Activated CD8-positive, alpha-beta memory T cell treated with anti-CD3 and anti-CD28 coated beads for 48 hours (primary cell): ENCODE measurements at regions not wholly inside any gene's neighbourhood (a gene's known extent, or its start where the extent isn't known, plus 50 kb on each side); places are given as distances from the start of the nearest gene placed in this dataset.

Experiments used
- DNase-seq, 3 experiments: peaks; one replicate each; pipeline ENCODE4 v3.0.0-alpha.2; 2020; ENCODE audit warnings: low read depth in 2 of 3, low spot score in 2 of 3

DNA sequence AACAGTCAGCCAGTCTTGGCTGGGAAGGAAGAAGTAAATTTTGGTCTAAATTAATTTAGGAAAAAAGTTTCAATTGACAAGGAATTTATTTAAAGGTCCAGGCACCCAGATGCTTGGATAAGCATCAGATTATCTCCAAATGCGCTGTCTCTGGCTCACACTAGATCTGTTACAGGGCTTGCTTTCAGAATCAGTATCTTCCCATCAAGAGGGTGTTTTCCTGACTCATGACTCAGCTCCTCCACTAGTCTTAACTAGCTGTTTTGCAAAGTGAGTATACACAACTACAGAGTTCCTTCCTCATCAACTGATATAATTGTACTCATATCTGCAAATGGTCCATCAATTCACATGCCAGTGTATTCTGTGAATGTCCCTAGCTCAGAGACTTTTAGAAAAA lies 482.1 kb upstream of the CPEB2 start:
- DNase-seq = no peak

DNA sequence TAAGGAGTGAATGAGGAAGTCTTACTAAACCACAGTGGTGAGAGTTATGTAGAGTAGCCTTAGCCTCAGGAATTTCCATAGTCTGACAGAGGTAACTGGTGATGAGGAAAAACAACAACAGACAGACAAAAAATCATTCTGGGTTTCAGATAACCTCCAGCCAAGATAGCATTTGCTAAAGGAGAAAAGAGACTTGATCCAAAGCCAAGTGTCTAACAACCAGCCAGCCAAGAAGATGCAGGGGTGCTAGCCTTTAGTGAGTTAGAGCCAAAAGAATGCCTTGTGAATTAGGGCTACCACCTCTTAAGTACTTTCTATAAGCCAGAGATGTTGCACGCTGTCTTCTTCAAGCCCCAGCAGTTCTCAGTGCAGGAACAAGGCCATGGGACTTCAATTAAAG lies 478.0 kb upstream of the CPEB2 start:
- no peak for DNase-seq

DNA sequence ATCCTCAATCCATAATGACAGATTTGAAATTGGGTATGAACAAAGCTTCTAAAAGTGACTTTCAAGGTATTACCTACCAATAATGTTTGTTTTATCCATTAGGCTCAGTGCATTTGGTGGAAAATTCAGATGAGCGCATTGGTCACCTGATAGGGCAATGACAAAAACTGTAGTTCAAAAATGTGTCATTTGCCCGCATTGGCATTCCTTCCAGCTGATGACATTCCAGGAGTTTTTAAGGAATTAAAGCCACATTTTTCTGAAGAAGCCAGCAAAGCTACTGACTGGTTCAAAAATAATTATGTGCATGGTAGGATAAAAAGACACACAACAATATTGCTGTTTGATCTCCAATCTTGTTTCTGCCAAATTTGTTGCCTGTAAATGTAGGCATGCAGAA lies 473.4 kb upstream of the CPEB2 start:
- no peak for DNase-seq

DNA sequence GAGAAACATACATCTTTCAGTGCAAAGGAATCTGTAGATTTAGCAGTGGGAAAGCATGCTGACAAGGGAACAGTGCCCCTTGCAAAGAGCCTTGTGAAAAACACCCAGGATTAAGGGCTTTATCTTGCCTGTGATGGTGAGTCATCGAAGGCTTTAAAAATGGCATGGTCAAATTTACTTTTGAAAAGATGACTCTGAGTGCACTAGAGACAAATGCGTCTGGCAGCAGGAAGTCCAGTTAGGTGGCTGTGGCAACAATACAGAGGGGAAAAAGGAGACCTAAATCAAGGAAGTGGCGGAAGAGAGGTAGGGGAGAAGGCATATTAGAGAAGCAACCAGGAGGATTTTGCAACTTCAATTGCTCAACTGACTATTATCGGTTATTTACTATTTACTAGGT lies 472.6 kb upstream of the CPEB2 start:
- DNase-seq = no peak

DNA sequence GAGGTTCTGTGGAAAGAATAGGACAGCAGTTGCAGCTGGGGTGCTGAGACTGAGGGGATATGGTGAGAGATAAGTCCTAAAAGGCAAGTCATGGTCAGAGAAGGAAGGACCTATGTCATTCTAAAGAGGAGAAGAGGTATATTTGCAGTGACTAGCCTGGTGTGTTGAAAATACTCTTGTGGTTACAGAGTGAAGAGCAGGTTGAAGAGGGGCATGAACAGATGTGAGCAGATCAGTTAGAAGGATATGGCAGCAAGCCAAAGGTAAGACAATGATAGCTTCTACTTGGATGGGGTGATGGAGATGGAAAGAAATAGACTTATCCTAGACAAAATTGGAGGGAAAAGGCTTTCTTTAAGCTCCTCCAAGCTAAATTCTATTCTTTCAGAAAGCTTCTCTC lies 469.8 kb upstream of the CPEB2 start:
- DNase-seq = no peak

- no peak for DNase-seq
Observed at GRCh38 chr4:14539246-14539645, 463.0 kb upstream of the CPEB2 start.

- no peak for DNase-seq
Observed at GRCh38 chr4:14545163-14545562, 457.1 kb upstream of the CPEB2 start.

DNA sequence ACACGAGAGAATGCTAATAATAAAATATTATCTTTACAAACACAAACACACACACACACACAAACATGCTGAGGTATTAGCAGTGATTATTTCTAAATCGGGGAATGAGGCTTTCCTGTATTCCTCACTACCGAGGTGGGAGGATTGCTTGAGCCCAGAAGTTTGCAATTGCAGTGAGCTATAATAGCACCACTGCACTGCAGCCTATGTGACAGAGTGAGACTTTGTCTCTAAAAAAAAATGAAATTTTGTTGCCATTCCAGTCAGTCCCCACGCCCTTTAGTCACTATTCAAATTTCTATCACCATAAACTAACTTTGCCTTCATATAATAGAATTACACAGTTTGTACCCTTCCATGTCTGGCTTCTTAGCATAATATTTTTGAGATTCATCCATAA lies 456.5 kb upstream of the CPEB2 start:
- DNase-seq = no peak

- DNase-seq = no peak
Observed at GRCh38 chr4:14552119-14552518, 450.2 kb upstream of the CPEB2 start.

GRCh38 chr4:14559646-14560045 lies 442.6 kb upstream of the CPEB2 start:
- no peak for DNase-seq

- DNase-seq = no peak
Observed at GRCh38 chr4:14560577-14560976, 441.7 kb upstream of the CPEB2 start.

GRCh38 chr4:14562901-14563300 lies 439.4 kb upstream of the CPEB2 start:
- DNase-seq = no peak

GRCh38 chr4:14564281-14564680 lies 438.0 kb upstream of the CPEB2 start:
- no peak for DNase-seq

- no peak for DNase-seq
Observed at GRCh38 chr4:14566518-14566917, 435.8 kb upstream of the CPEB2 start.

DNA sequence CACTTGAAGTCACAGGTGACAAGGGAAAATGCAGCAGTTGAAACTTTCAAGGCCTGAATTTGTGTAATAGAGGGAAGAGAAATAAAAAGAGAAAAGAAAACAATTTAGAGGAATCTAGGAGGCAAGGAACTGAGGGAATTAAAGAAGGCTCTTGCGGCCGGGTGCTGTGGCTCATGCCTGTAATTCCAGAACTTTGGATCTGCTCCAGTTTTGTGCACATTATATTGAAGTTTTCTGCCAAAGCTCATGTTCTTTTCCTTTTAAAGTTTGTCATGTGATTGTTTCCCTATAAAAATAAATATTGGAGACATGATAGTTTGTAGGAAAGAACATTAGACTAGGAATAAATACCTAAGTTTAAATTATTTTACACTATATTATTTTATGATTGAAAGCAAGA lies 433.9 kb upstream of the CPEB2 start:
- DNase-seq = no peak

- DNase-seq = no peak
Observed at GRCh38 chr4:14575289-14575688, 427.0 kb upstream of the CPEB2 start.

GRCh38 chr4:14575919-14576318 lies 426.4 kb upstream of the CPEB2 start:
- DNase-seq = no peak

GRCh38 chr4:14580061-14580460 lies 422.2 kb upstream of the CPEB2 start:
- no peak for DNase-seq

- no peak for DNase-seq
Observed at GRCh38 chr4:14581741-14582140, 420.5 kb upstream of the CPEB2 start.

GRCh38 chr4:14582677-14583076 lies 419.6 kb upstream of the CPEB2 start:
- no peak for DNase-seq

DNA sequence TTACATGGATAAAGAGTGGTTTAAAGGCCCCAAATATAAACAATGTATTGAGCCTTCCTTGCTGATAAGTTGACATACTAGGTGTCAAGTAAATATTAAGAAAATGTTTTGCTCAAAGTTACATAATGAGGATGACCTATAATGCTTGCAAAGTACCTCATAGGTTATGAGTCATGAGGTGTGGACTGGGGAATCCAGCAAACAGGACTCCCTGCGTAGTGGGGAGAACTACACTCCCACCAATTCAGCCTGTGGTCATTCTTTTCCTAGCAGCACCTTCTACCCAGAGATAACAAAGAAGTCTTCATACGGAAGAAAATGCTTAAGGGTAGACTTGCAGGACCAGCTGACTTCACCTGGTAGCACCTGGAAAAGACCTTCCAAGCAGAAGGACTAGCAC lies 418.9 kb upstream of the CPEB2 start:
- no peak for DNase-seq

DNA sequence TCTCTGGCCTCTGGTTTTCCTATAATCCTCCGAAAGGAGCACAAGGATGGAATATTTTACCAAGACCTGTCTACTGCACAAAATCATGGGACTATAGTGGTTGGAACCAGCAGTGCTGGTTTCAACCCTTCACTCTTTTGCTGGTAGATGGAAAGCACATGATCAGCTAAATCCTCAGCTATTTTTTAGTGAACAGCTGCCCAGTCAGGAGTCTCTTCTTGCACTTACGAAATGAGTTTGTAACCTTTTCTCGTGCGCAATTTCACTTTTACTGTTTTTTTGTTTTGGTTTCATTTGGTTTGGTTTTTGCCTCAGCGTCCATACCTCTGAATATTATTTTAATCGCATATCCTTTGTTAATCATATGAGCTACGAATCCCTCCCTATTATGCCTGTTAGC lies 418.5 kb upstream of the CPEB2 start:
- no peak for DNase-seq

DNA sequence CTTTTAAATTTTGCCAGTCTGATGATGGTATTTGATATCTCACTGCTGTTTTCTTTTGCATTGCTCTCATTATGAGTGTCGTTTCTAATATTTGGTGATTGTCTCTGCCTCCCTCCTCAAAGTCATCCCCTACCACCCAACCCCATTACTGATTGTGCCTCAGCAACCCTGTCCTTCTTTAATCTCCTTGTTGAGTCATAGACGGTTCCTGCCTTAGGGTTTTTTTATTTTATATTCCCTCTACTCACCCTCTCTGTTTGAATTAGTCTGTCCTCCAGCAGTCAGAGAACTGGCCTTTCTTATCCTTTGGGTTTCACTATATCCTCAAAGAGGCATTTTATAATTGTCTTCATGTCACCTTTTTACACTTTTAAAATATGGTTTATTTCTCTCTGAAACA lies 409.3 kb upstream of the CPEB2 start:
- DNase-seq = no peak

- DNase-seq = no peak
Observed at GRCh38 chr4:14596028-14596427, 406.3 kb upstream of the CPEB2 start.
